H1 (cell line): ENCODE measurements at regions not wholly inside any gene's neighbourhood (a gene's known extent, or its start where the extent isn't known, plus 50 kb on each side); places are given as distances from the start of the nearest gene placed in this dataset.

Experiments used
- CBX8 ChIP-seq: fragments of 300-800, 300-1000 bp; sonication (generic); IDR thresholded peaks from 2 replicates; pipeline ENCODE4 v1.7.1; 2016; ENCODE audit warnings: low read depth, low read length, borderline replicate concordance
- CEBPB ChIP-seq: IDR thresholded peaks from 2 replicates; pipeline ENCODE4 v1.6.1; 2012; ENCODE audit warnings: low read depth, low read length
- MAFK ChIP-seq: IDR thresholded peaks from 2 replicates; pipeline ENCODE4 v1.6.1; 2012; ENCODE audit warnings: low read depth, mild to moderate bottlenecking, improper control_type of control experiment, low read length
- PHF8 ChIP-seq: fragments of 200-600 bp; sonication (generic); conservative IDR thresholded peaks from 2 replicates; pipeline ENCODE4 v1.7.1; 2012; ENCODE audit warnings: low read depth, mild to moderate bottlenecking, inconsistent platforms, low read length, moderate library complexity
- POLR2A ChIP-seq, 2 experiments: IDR thresholded peaks; 1 replicate in 1 of 2; 2 replicates in 1 of 2; pipeline ENCODE4 v1.6.1; 2011; ENCODE audit warnings: low read depth in 2 of 2, low read length in 2 of 2, mild to moderate bottlenecking in 2 of 2; ENCODE audit errors: control extremely low read depth in 1 of 2
- POLR2AphosphoS5 ChIP-seq: IDR thresholded peaks from 2 replicates; pipeline ENCODE4 v1.6.1; 2011; ENCODE audit warnings: low read depth, low read length
- RAD21 ChIP-seq, 2 experiments: IDR thresholded peaks in 1 of 2; conservative IDR thresholded peaks in 1 of 2; 2 replicates each; pipeline ENCODE4 v1.6.1; 2011; ENCODE audit warnings: low read depth in 2 of 2, low read length in 2 of 2, improper control_type of control experiment in 1 of 2, inconsistent platforms in 1 of 2, mild to moderate bottlenecking in 1 of 2, moderate library complexity in 1 of 2
- RBBP5 ChIP-seq: IDR thresholded peaks from 2 replicates; pipeline ENCODE4 v1.7.1; 2012; ENCODE audit warnings: low read depth, mild to moderate bottlenecking, inconsistent platforms, low read length, moderate library complexity, borderline replicate concordance
- SIN3A ChIP-seq, 2 experiments: IDR thresholded peaks in 1 of 2; conservative IDR thresholded peaks in 1 of 2; 2 replicates each; pipeline ENCODE4 v1.6.1; 2011 to 2012; ENCODE audit warnings: low read length in 2 of 2, improper control_type of control experiment in 1 of 2, low read depth in 1 of 2, mild to moderate bottlenecking in 1 of 2
- SIRT6 ChIP-seq: IDR thresholded peaks from one replicate; pipeline ENCODE4 v1.7.1; 2012; ENCODE audit warnings: low read length, inconsistent platforms
- SP2 ChIP-seq: IDR thresholded peaks from 2 replicates; pipeline ENCODE4 v1.6.1; 2012; ENCODE audit warnings: mild to moderate bottlenecking, low read length, inconsistent platforms

DNA sequence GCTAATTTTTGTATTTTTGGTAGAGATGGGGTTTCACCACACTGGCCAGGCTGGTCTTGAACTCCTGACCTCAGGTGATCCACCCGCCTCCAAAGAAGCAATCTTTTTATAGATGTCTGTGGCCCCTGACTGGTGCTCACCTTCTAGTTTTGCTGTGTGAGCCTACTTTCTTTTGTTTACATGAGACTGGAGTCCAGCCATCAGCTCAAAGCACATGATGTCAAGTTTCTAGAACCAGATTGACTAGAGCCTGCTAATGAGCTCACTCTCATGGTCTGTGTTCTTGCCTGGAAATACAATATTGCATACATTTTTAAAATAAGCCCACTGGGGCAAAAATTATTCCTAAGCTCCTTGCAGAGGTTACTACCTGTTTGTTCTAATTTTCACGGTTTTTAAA is 102.9 kb upstream of the PIK3R1 start:
- no peak for TF ChIP-seq MAFK
- TF ChIP-seq PHF8 = no peak
- TF ChIP-seq SIN3A (conservative IDR thresholded peaks at IDR 0.05 in 1 of 2, IDR thresholded peaks at IDR 0.05 in 1 of 2; ENCODE audit: low read depth in 1 of 2, low read length in 2 of 2) = no peak
- no peak for TF ChIP-seq CEBPB
- no peak for TF ChIP-seq SP2
- no peak for TF ChIP-seq POLR2A (IDR thresholded peaks at IDR 0.05; ENCODE audit: control extremely low read depth in 1 of 2, low read depth in 2 of 2, low read length in 2 of 2)
- no peak for TF ChIP-seq POLR2AphosphoS5
- TF ChIP-seq CBX8 = no peak
- TF ChIP-seq RAD21 (IDR thresholded peaks at IDR 0.05 in 1 of 2, conservative IDR thresholded peaks at IDR 0.05 in 1 of 2; ENCODE audit: low read depth in 2 of 2, low read length in 2 of 2) = no peak
- no peak for TF ChIP-seq RBBP5
- TF ChIP-seq SIRT6 = no peak
